ENCODE measurements at regions not wholly inside any gene's neighbourhood (a gene's known extent, or its start where the extent isn't known, plus 50 kb on each side); places are given as distances from the start of the nearest gene placed in this dataset.
"Not testable (repeated sequence)": the region's sequence is repeated elsewhere in the genome, so short reads cannot be mapped to it uniquely, and the experiment has no call there.

DNA sequence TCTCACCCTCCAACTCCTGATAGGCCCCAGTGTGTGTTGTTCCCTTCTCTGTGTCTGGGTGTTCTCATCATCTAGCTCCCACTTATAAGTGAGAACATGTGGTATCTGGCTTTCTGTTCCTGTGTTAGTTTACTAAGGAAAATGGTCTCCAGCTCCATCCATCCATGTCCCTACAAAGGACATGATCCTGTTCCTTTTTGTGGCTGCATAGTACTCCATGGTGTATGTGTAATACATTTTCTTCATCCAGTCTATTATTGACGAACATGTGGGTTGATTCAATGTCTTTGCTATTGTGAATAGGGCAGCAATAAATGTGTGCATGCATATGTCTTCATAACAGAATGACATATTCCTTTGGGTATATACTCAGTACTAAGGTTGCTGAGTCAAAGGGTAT, 1397.0 kb downstream of the UQCRFS1 start:
- Mint-ChIP-seq H3K27ac (no peak overlapping the region), H3K27me3 (ENCODE audit: low read depth) (no peaks in the 10 kb centered on the region; the same call in 1 of the 2 replicates), H3K4me3 (no peak overlapping the region), H3K9me3 (peaks cover 67 to 73% of the 10 kb centered on the region in 2 experiments), H3K4me1 (no peaks in the 10 kb centered on the region), H3K36me3 (ENCODE audit: insufficient read depth in 1 of 3, low read depth in 3 of 3) (peaks cover 5 to 36% (median 9%) of the 10 kb centered on the region in 3 experiments; a peak in 6 of 7 replicates)
- no peak overlapping the region for H3K4me2 ChIP-seq (ENCODE audit: insufficient read depth, insufficient read length, low read length)
- no peak overlapping the region for H2AFZ ChIP-seq (ENCODE audit: low read length)
- no peak overlapping the region for H4K5ac ChIP-seq (ENCODE audit: insufficient read length, low read depth, low read length)
- no peak overlapping the region for H3K56ac ChIP-seq (ENCODE audit: insufficient read length, low read depth, low read length)
- H3K4ac ChIP-seq (ENCODE audit: low read depth, low read length), result no peak overlapping the region
- no peaks in the 10 kb centered on the region for H4K20me1 ChIP-seq (ENCODE audit: control insufficient read depth, insufficient read depth, insufficient read length)
- H3T11ph ChIP-seq (ENCODE audit: low read length), result no peak overlapping the region
- H2AK5ac ChIP-seq (ENCODE audit: insufficient read length, low read length), result no peak overlapping the region
- WGBS (ENCODE audit: extremely low coverage, insufficient read length, low lambda C conversion rate), result no CpG with 5 or more reads among the region's 1 CpG
- H4K91ac ChIP-seq (ENCODE audit: insufficient read length, low read depth, low read length), result no peak overlapping the region
- H2BK15ac ChIP-seq (ENCODE audit: low read depth, low read length), result no peak overlapping the region
- no peak overlapping the region for H3K27ac ChIP-seq (ENCODE audit: insufficient read length, low read depth, low read length)
- no peaks in the 10 kb centered on the region for H3K27me3 ChIP-seq (ENCODE audit: insufficient read depth, low read length)
- TF ChIP-seq CTCF (conservative IDR thresholded peaks at IDR 0.05), result no peak
- no peaks in the 10 kb centered on the region for H3K23me2 ChIP-seq (ENCODE audit: insufficient read length, low read depth, low read length, poor library complexity, severe bottlenecking)
- no peak overlapping the region for H2BK12ac ChIP-seq (ENCODE audit: insufficient read length, low read depth, low read length)
- peaks cover 16% of the 10 kb centered on the region for H3K9me3 ChIP-seq (ENCODE audit: control insufficient read depth, low read depth, low read length)
- H2BK20ac ChIP-seq (ENCODE audit: low read depth, low read length, poor library complexity, severe bottlenecking), result no peak overlapping the region
- H3K4me1 ChIP-seq (ENCODE audit: insufficient read depth, low read length), result no peaks in the 10 kb centered on the region
- no peak overlapping the region for H2BK5ac ChIP-seq (ENCODE audit: insufficient read length, low read length)
- no peak overlapping the region for H2BK120ac ChIP-seq (ENCODE audit: low read depth, low read length, poor library complexity, severe bottlenecking)
- H3K14ac ChIP-seq (ENCODE audit: insufficient read depth, low read length), result no peak overlapping the region
- H3K18ac ChIP-seq (ENCODE audit: insufficient read length, low read depth, low read length), result no peak overlapping the region
- H3K79me2 ChIP-seq (ENCODE audit: insufficient read depth, low read length), result no peaks in the 10 kb centered on the region
- H3K23ac ChIP-seq (ENCODE audit: insufficient read length, low read depth, low read length), result no peak overlapping the region
- DNase-seq, result no peak
- H3K79me1 ChIP-seq (ENCODE audit: insufficient read depth, low read depth, low read length, poor library complexity, severe bottlenecking), result no peaks in the 10 kb centered on the region
- H3K9ac ChIP-seq (ENCODE audit: extremely low read depth, insufficient read length, low read length), result no peak overlapping the region
- H4K8ac ChIP-seq (replicated peaks; ENCODE audit: insufficient read length, low read depth, low read length), result no peak overlapping the region

GRCh38 chr19:27814834-27815233, 1398.1 kb downstream of the UQCRFS1 start:
- H3K27me3 ChIP-seq (ENCODE audit: insufficient read depth, low read length); H4K5ac ChIP-seq (ENCODE audit: insufficient read length, low read depth, low read length); H3K23me2 ChIP-seq (ENCODE audit: insufficient read length, low read depth, low read length, poor library complexity, severe bottlenecking); H2BK20ac ChIP-seq (ENCODE audit: low read depth, low read length, poor library complexity, severe bottlenecking); H3K4me2 ChIP-seq (ENCODE audit: insufficient read depth, insufficient read length, low read length); DNase-seq; H2BK15ac ChIP-seq (ENCODE audit: low read depth, low read length); H3K23ac ChIP-seq (ENCODE audit: insufficient read length, low read depth, low read length); H2BK5ac ChIP-seq (ENCODE audit: insufficient read length, low read length); H3K27ac ChIP-seq (ENCODE audit: insufficient read length, low read depth, low read length); H3K4me1 ChIP-seq (ENCODE audit: insufficient read depth, low read length); H3K79me2 ChIP-seq (ENCODE audit: insufficient read depth, low read length); H3T11ph ChIP-seq (ENCODE audit: low read length); H3K79me1 ChIP-seq (ENCODE audit: insufficient read depth, low read depth, low read length, poor library complexity, severe bottlenecking); H3K18ac ChIP-seq (ENCODE audit: insufficient read length, low read depth, low read length); H3K4me1 Mint-ChIP-seq; H3K27me3 Mint-ChIP-seq (ENCODE audit: low read depth); H3K4me3 Mint-ChIP-seq; H3K4ac ChIP-seq (ENCODE audit: low read depth, low read length); H4K8ac ChIP-seq (replicated peaks; ENCODE audit: insufficient read length, low read depth, low read length); H4K20me1 ChIP-seq (ENCODE audit: control insufficient read depth, insufficient read depth, insufficient read length); H2BK12ac ChIP-seq (ENCODE audit: insufficient read length, low read depth, low read length); H2AK5ac ChIP-seq (ENCODE audit: insufficient read length, low read length); H4K91ac ChIP-seq (ENCODE audit: insufficient read length, low read depth, low read length); H3K14ac ChIP-seq (ENCODE audit: insufficient read depth, low read length); H2AFZ ChIP-seq (ENCODE audit: low read length); H3K9ac ChIP-seq (ENCODE audit: extremely low read depth, insufficient read length, low read length); H3K27ac Mint-ChIP-seq; H2BK120ac ChIP-seq (ENCODE audit: low read depth, low read length, poor library complexity, severe bottlenecking); H3K56ac ChIP-seq (ENCODE audit: insufficient read length, low read depth, low read length): not testable (repeated sequence)
- peaks cover 5 to 40% (median 11%) of the 10 kb centered on the region in 3 experiments; a peak in 6 of 7 replicates for H3K36me3 Mint-ChIP-seq (ENCODE audit: insufficient read depth in 1 of 3, low read depth in 3 of 3)
- WGBS (ENCODE audit: extremely low coverage, insufficient read length, low lambda C conversion rate), result no CpG with 5 or more reads among the region's 4 CpGs
- H3K9me3 ChIP-seq (ENCODE audit: control insufficient read depth, low read depth, low read length), result peaks cover 16% of the 10 kb centered on the region
- H3K9me3 Mint-ChIP-seq, result peaks cover 71 to 76% of the 10 kb centered on the region in 2 experiments
